Upper lobe of left lung (tissue), 4 donors: ENCODE measurements at regions not wholly inside any gene's neighbourhood (a gene's known extent, or its start where the extent isn't known, plus 50 kb on each side); places are given as distances from the start of the nearest gene placed in this dataset.

ENCODE experiments used
- CTCF ChIP-seq, 6 experiments: fragments of 450-650 bp in 4 of 6; fragments of 200-600 bp in 2 of 6; sonication (generic) in 2 of 6; IDR thresholded peaks; one replicate each; pipeline ENCODE4 v1.5.1; 2016 to 2019; ENCODE audit warnings: antibody characterized with exemption in 6 of 6
- POLR2AphosphoS5 ChIP-seq, 2 donors: sonication (generic); formaldehyde crosslinking; IDR thresholded peaks; one replicate each; pipeline ENCODE4 v1.5.1; 2017; ENCODE audit warnings: antibody characterized with exemption in 2 of 2

- peak in 1 of 6 experiments; percentile 10 for TF ChIP-seq CTCF (IDR thresholded peaks at IDR 0.05)
- no peak for TF ChIP-seq POLR2AphosphoS5 (IDR thresholded peaks at IDR 0.05)
Measured at GRCh38 chr7:115707258-115708012, 323.1 kb downstream of the TFEC start.
